ENCODE measurements at regions not wholly inside any gene's neighbourhood (a gene's known extent, or its start where the extent isn't known, plus 50 kb on each side); places are given as distances from the start of the nearest gene placed in this dataset.

DNA sequence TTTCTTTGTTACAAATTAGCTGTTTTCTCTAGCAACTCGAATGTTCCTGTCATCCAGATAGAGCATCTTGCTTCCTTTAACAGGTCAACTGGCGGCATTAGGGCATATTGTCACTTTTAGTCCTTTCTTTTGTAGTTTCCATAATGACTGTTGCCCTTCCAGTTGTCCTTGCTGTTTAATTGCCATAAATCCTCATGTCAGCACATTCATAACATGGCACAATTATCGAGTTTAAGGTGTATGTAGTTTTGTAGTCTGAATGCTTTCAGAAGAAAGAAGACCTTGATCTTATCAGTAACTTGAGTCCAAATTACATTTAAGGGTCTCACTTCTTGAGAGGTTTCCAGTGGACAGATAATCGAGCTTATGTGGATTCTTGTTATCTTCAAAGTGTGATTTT is 161.7 kb upstream of the CDH12 start:
- Histone ChIP-seq H3K4me1 (no peaks in the 10 kb centered on the region), H3K27me3 (no peaks in the 10 kb centered on the region), H3K36me3 (no peaks in the 10 kb centered on the region), H3K9me3 (no peaks in the 10 kb centered on the region), H3K27ac (no peak overlapping the region), H3K4me3 (replicated peaks in 1 of 3) (no peak overlapping the region)
- no peak for TF ChIP-seq POLR2A (IDR thresholded peaks at IDR 0.05)
- TF ChIP-seq, protein P1, sequence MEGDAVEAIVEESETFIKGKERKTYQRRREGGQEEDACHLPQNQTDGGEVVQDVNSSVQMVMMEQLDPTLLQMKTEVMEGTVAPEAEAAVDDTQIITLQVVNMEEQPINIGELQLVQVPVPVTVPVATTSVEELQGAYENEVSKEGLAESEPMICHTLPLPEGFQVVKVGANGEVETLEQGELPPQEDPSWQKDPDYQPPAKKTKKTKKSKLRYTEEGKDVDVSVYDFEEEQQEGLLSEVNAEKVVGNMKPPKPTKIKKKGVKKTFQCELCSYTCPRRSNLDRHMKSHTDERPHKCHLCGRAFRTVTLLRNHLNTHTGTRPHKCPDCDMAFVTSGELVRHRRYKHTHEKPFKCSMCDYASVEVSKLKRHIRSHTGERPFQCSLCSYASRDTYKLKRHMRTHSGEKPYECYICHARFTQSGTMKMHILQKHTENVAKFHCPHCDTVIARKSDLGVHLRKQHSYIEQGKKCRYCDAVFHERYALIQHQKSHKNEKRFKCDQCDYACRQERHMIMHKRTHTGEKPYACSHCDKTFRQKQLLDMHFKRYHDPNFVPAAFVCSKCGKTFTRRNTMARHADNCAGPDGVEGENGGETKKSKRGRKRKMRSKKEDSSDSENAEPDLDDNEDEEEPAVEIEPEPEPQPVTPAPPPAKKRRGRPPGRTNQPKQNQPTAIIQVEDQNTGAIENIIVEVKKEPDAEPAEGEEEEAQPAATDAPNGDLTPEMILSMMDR (IDR thresholded peaks at IDR 0.05) = no peak
- WGBS, 2 donors = 59 to 61% methylated on average over 4 of the region's 4 CpGs
- DNase-seq = no peak
- intact Hi-C loops (cut with DNase I) = no loop called here

DNA sequence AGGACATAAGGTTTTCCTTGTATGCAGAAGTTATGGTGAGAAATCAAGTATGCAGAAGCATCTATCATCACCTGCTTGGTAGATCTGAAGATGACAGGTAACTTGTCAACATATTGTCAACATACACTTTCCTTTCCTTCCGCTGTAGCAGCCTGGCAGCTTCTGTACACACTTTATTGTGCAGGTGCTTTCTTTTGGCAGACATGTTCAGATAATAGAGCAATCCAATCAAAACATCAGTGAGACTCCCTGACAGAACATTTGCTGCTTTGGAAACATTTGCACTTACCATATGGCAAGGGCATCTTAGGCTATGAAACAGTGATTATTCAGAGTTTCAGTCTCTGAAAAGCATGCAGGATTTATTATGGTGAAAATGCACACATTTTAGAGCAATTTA is 161.1 kb upstream of the CDH12 start:
- Histone ChIP-seq H3K36me3 (no peaks in the 10 kb centered on the region), H3K4me3 (replicated peaks in 1 of 3) (no peak overlapping the region), H3K27me3 (no peaks in the 10 kb centered on the region), H3K4me1 (no peaks in the 10 kb centered on the region), H3K27ac (no peak overlapping the region), H3K9me3 (no peaks in the 10 kb centered on the region)
- TF ChIP-seq, protein P1 (IDR thresholded peaks at IDR 0.05) = no peak
- TF ChIP-seq POLR2A (IDR thresholded peaks at IDR 0.05) = no peak
- DNase-seq = no peak
- intact Hi-C loops (cut with DNase I) = no loop called here
- WGBS, 2 donors = 77 to 89% methylated on average over 1 of the region's 1 CpG

DNA sequence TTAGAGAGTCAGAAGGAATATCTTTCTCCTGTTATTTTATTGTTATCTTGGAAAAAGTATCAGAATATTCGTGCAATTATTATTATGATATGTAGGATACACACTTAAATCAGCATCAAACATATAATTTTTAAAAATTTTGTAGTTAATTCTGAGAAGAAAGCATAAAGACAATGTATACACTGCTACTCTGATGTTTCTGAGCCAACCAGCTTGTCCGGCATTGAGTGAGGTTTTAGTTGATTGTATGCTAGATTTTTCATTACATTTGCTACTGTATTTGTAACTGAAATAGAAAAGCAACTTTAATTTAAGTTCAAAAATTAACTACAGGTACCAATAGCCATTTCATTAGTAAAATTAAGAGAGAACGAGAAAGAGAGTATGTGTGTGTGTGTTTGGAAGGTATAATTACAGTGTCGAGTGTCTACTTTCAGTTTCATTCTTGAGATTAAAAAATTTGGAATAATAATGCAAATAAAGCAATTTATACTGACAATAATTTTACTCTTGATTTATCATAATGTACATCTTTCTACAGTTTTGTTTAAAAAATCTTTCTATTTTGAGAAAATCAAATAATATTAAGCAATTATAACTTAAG is 160.4 kb upstream of the CDH12 start:
- no peaks in the 10 kb centered on the region for H3K27me3 ChIP-seq
- H3K27ac ChIP-seq = no peak overlapping the region
- no peaks in the 10 kb centered on the region for H3K4me1 ChIP-seq
- no peak for DNase-seq
- no peaks in the 10 kb centered on the region for H3K9me3 ChIP-seq
- no peak overlapping the region for H3K4me3 ChIP-seq (replicated peaks in 1 of 3)
- intact Hi-C loops (cut with DNase I) = no loop called here
- H3K36me3 ChIP-seq = no peaks in the 10 kb centered on the region
- TF ChIP-seq POLR2A (IDR thresholded peaks at IDR 0.05) = no peak
- TF ChIP-seq, protein P1 (IDR thresholded peaks at IDR 0.05) = no peak
- WGBS, 2 donors = 62 to 68% methylated on average over 4 of the region's 4 CpGs

DNA sequence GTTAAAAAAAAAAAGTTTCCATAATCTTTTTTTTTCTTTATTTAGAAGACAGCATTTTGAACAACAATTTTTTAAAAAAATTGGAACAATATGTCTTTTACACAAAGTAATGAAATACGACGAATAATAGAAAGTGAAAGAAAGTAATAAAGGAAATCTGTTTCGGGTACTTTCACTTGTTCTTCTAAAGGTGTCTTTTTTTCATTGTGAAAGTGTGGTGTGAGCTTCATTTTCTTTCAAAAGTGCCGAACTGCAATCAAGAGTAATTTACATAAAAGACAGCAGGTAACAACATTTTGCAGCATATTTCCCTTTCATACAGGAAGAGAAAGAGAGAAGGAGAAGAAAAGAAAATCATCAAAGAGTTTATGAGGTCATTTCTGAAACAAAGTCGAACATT is 159.7 kb upstream of the CDH12 start:
- TF ChIP-seq, protein P1 (IDR thresholded peaks at IDR 0.05) = no peak
- no peak for TF ChIP-seq POLR2A (IDR thresholded peaks at IDR 0.05)

DNA sequence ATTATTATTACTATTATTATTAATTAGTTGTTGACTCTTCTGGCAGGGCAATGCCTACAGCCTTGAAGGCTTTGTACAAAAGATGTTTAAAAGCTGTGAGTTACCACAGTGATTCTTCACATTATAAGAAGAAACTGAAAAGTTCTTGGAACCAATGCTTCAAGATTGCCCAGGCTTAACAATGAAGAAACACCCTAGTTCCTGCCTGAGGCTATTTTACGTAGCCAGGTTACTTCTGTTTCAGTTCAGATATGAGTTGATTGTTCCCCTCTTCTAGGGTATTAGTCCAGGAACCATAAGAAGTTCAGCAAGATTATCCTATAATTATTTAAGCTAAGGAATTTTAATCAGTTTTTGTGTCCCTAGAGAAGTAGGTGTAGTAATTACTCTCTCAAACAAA is 154.6 kb upstream of the CDH12 start:
- no peak overlapping the region for H3K27ac ChIP-seq
- 68 to 83% methylated on average over 1 of the region's 1 CpG for WGBS, 2 donors
- TF ChIP-seq, protein P1 (IDR thresholded peaks at IDR 0.05) = no peak
- no peak for TF ChIP-seq POLR2A (IDR thresholded peaks at IDR 0.05)

More for the DNA sequence above, 159.7 kb upstream of the CDH12 start:
- 73 to 79% methylated on average over 5 of the region's 5 CpGs for WGBS, 2 donors
- no peaks in the 10 kb centered on the region for H3K36me3 ChIP-seq
- intact Hi-C loops (cut with DNase I) = no loop called here
- H3K9me3 ChIP-seq = no peaks in the 10 kb centered on the region
- H3K27ac ChIP-seq = no peak overlapping the region
- no peak for DNase-seq
- no peaks in the 10 kb centered on the region for H3K4me1 ChIP-seq
- H3K4me3 ChIP-seq (replicated peaks in 1 of 3) = no peak overlapping the region
- no peaks in the 10 kb centered on the region for H3K27me3 ChIP-seq

More for the DNA sequence above, 154.6 kb upstream of the CDH12 start:
- no peaks in the 10 kb centered on the region for H3K4me1 ChIP-seq
- no peaks in the 10 kb centered on the region for H3K9me3 ChIP-seq
- H3K27me3 ChIP-seq = no peaks in the 10 kb centered on the region
- H3K4me3 ChIP-seq (replicated peaks in 1 of 3) = no peak overlapping the region
- H3K36me3 ChIP-seq = no peaks in the 10 kb centered on the region
- no peak for DNase-seq
- intact Hi-C loops (cut with DNase I) = no loop called here

All from thyroid gland (tissue), 4 donors.